Amygdala (tissue), 56 donors: ENCODE measurements at regions not wholly inside any gene's neighbourhood (a gene's known extent, or its start where the extent isn't known, plus 50 kb on each side); places are given as distances from the start of the nearest gene placed in this dataset.

Experiments
- DNase-seq, 56 donors: peaks; one replicate each; lab custom pipeline; 2025; lab: John Stamatoyannopoulos, UW

GRCh38 chr12:39127401-39127800 lies 222.0 kb upstream of the CPNE8 start:
- DNase-seq: no peak

GRCh38 chr12:39125566-39125965 lies 220.2 kb upstream of the CPNE8 start:
- DNase-seq: no peak

- no peak for DNase-seq
These were observed 219.4 kb upstream of the CPNE8 start for GRCh38 chr12:39124768-39125167.

GRCh38 chr12:39123580-39124253 lies 218.3 kb upstream of the CPNE8 start:
- no peak for DNase-seq

- no peak for DNase-seq
These were observed 217.3 kb upstream of the CPNE8 start for GRCh38 chr12:39122562-39123204.

GRCh38 chr12:39116861-39117260 lies 211.5 kb upstream of the CPNE8 start:
- DNase-seq: no peak

- no peak for DNase-seq
These were observed 206.7 kb upstream of the CPNE8 start for GRCh38 chr12:39112064-39112463.

- no peak for DNase-seq
These were observed 199.7 kb upstream of the CPNE8 start for GRCh38 chr12:39105111-39105510.

- peak in 9 of 56 donors; percentile 3 to 66 (median 12) for DNase-seq
These were observed 198.3 kb upstream of the CPNE8 start for GRCh38 chr12:39103552-39104165.

- DNase-seq: no peak
These were observed 197.3 kb upstream of the CPNE8 start for GRCh38 chr12:39102474-39103209.

- DNase-seq: no peak
These were observed 190.4 kb upstream of the CPNE8 start for GRCh38 chr12:39095636-39096330.

GRCh38 chr12:39081910-39082309 lies 176.5 kb upstream of the CPNE8 start:
- DNase-seq: no peak

GRCh38 chr12:39077226-39077625 lies 171.8 kb upstream of the CPNE8 start:
- DNase-seq: no peak

- DNase-seq: no peak
These were observed 168.7 kb upstream of the CPNE8 start for GRCh38 chr12:39074063-39074462.

GRCh38 chr12:39072658-39073057 lies 167.3 kb upstream of the CPNE8 start:
- DNase-seq: no peak

GRCh38 chr12:39071611-39072010 lies 166.2 kb upstream of the CPNE8 start:
- DNase-seq: no peak

- DNase-seq: no peak
These were observed 165.4 kb upstream of the CPNE8 start for GRCh38 chr12:39070775-39071174.

- DNase-seq: no peak
These were observed 160.1 kb upstream of the CPNE8 start for GRCh38 chr12:39065455-39065854.

- DNase-seq: no peak
These were observed 159.3 kb upstream of the CPNE8 start for GRCh38 chr12:39064708-39065107.

GRCh38 chr12:39062266-39062996 lies 157.0 kb upstream of the CPNE8 start:
- DNase-seq: no peak
